Stimulated activated CD4-positive, alpha-beta T cell treated with anti-CD3 and anti-CD28 coated beads, Interleukin-4, amount 100 ng/mL, for 48 hours (primary cell): ENCODE measurements at regions not wholly inside any gene's neighbourhood (a gene's known extent, or its start where the extent isn't known, plus 50 kb on each side); places are given as distances from the start of the nearest gene placed in this dataset.

Experiments used
- DNase-seq, 2 donors: peaks; one replicate each; pipeline ENCODE4 v3.0.0-alpha.2; 2020; ENCODE audit warnings: low read depth in 2 of 2

GRCh38 chr9:28320616-28321015, 747.3 kb upstream of the C9orf72 start:
- no peak for DNase-seq

- no peak for DNase-seq
These were observed 756.0 kb upstream of the C9orf72 start for GRCh38 chr9:28329323-28329722.

GRCh38 chr9:28332648-28333047, 759.4 kb upstream of the C9orf72 start:
- DNase-seq = no peak

GRCh38 chr9:28341913-28342312, 768.6 kb upstream of the C9orf72 start:
- DNase-seq = no peak

GRCh38 chr9:28342815-28343338, 769.6 kb upstream of the C9orf72 start:
- no peak for DNase-seq

GRCh38 chr9:28363151-28363562, 789.9 kb upstream of the C9orf72 start:
- DNase-seq = no peak

DNA sequence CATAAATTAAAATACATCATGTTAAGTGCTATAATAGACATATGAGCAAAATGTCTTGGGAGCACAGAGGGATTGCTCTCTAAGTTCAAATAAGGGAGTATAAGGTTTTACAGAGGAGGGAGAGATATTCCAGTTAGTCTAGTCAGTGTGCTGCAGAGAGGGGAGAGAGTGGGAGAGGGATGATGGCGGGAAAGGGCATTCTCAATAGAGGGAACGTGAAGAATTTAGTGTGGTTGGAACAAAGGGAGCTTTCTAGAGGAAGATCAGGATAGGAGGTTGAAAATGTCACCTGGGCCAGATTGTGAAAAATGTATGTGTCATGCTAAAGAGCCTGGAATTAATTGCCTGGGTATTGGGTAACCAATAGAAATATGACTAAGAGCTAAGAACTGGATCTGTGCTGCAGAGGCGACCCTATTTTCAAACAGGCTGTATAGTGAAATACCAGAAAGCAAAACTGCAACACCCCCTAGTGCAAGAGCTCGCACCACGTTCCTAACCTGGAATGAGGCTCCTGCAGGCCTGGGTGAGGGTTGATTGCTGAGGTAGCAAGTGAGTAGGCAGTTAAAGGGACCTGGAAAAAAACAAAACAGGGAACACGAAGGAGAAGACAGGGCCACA, 791.8 kb upstream of the C9orf72 start:
- DNase-seq = no peak

- DNase-seq = no peak
These were observed 792.4 kb upstream of the C9orf72 start for GRCh38 chr9:28365728-28366127.

DNA sequence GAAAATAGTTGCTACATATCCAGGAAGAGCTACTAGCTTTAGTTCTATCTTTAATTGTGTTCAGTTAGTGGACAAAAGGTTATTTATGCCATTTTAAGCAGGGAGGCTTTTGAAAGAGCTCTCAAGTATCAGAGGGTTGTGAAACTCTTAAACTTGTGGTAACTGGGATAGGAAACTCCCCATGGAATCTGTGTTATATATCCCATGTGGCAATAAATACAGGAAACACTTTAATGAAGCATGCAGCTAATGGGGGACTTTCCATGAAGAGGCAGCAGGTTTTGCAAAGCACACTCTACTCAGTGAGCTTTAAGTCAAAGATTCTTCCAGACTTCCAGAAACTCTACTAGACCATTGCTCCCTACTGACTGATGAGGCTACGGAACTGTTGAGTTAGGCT, 805.0 kb upstream of the C9orf72 start:
- DNase-seq = no peak

GRCh38 chr9:28379082-28379481, 805.8 kb upstream of the C9orf72 start:
- DNase-seq = no peak

DNA sequence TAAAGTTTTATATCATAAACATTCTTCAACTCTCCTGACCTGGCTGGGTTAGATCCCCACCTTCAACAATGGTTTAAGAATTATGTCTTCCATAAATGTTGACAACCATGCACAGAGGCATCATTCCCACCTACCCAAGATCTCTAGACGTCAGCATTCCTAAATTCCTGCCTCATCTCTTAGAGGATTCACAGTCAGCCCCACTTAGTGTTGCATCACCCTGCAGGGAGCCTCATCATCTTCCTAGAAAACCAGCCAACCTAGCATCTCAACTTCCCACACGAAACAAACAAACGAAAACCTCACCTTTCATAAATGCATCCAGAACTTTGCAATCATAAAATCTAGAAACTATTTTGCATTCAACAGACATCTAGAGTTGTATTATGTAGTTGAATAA, 816.1 kb upstream of the C9orf72 start:
- DNase-seq = no peak

- DNase-seq = no peak
These were observed 821.5 kb upstream of the C9orf72 start for GRCh38 chr9:28394774-28395173.

- no peak for DNase-seq
These were observed 822.8 kb upstream of the C9orf72 start for GRCh38 chr9:28396058-28396457.

GRCh38 chr9:28407351-28407750, 834.1 kb upstream of the C9orf72 start:
- DNase-seq = no peak

DNA sequence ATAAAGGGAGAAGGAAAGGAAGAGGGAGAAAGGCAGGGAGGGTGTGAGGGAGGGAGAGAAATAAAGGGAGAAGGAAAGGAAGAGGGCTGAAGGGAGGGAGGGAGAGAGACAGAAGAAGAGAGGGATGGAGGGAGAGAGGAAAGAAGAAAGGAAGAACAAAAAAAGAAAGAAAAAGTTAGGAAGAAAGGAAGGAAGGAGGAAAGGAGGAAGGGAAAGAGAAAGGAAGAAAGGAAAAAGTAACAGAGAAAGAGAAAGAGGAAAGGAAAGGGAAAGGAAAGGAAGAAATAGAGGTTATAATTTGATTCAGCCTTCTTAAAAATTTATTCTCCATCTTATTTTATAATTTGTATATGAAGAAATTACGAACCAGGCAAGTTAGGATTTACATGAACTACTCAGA, 836.6 kb upstream of the C9orf72 start:
- DNase-seq = no peak

GRCh38 chr9:28410411-28410810, 837.1 kb upstream of the C9orf72 start:
- DNase-seq = no peak

DNA sequence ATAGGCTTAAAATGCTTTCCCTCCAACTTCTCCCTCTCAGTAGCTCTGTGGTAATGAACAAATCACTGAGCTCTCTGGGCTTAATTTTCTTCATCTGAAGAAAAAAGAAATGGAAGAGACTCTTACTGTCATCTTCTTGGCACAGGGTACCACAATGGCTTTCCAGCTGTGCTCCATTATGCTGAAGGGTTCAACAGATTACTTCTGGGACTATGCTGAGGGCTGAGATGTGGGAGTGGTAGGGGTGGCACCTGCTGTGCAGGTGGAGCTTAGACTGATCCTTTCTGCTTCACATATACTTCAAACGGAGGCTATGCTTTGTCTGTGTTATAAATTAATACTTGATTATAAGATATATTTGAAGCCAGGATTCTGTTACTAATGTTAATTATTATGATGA, 840.2 kb upstream of the C9orf72 start:
- DNase-seq = no peak

DNA sequence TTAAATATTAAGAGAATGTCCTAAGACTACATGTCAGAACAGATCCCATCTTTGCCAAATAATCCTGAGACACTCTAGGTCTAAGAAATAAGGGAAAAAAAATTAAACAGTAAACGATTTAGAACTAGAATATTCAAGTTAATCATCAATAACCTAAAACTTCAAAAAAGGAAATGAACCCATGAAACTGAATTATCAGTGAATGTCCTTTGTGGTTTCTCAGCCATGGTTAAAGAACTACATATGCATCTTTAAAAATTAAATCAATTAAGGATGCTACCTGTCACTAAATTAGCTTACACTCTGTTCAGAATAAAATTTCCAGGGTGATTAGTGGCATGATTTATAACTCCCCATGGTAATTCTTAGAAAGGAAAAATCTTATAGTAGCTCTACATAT, 850.0 kb upstream of the C9orf72 start:
- no peak for DNase-seq

- DNase-seq = no peak
These were observed 862.2 kb upstream of the C9orf72 start for GRCh38 chr9:28435456-28435855.

DNA sequence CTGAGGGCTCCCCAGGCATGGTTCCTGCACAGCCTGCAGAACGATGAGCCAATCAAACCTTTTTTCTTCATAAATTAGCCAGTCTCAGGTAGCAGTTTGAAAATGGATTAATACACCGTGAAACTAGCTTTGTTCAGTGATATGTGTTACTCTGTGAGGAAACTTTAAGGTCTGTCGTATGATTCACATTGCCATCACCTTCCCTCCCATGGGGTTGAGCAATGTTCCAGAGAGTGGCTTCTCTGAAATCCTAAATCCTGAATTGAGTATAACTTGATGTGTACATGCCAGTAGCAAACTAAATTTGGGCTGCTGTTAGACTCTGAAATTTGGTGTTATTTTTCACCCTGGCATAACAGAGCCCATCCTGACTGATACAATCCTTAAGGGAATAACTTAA, 866.4 kb upstream of the C9orf72 start:
- no peak for DNase-seq

DNA sequence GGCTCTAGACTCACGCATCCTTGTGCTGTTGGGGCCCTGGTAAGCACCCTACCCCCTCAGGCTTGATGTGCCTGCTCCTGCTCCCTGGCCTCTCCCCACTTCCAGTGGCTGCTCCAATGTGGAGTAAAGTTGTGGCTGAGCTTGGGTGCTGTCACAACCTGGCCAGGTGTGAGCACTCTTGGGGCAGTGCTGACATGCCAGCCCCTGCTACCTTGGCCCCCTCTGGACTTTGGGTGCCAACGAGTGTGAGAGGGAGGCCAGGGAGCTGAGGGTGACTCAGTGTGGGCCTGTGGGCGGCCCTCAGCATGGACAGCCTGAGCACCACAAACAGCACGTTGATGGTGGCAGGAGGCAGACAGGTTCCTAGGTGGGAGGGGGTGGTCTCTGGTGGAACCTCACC, 870.2 kb upstream of the C9orf72 start:
- no peak for DNase-seq

- DNase-seq = no peak
These were observed 871.4 kb upstream of the C9orf72 start for GRCh38 chr9:28444637-28445036.

- DNase-seq = no peak
These were observed 871.9 kb upstream of the C9orf72 start for GRCh38 chr9:28445211-28445610.

GRCh38 chr9:28453918-28454317, 880.6 kb upstream of the C9orf72 start:
- no peak for DNase-seq
